ENCODE measurements at regions not wholly inside any gene's neighbourhood (a gene's known extent, or its start where the extent isn't known, plus 50 kb on each side); places are given as distances from the start of the nearest gene placed in this dataset.
"Not testable (repeated sequence)": the region's sequence is repeated elsewhere in the genome, so short reads cannot be mapped to it uniquely, and the experiment has no call there.

GRCh38 chr7:56366701-56367100 is 250.5 kb upstream of the NUPR2 start:
- H3K4me3 Mint-ChIP-seq; ATAC-seq (ENCODE audit: low read depth); H3K27me3 Mint-ChIP-seq; intact Hi-C loops (cut with micrococcal nuclease); H3K4me1 Mint-ChIP-seq; CTCF ChIA-PET; H3K36me3 Mint-ChIP-seq (ENCODE audit: low read depth); H3K9me3 Mint-ChIP-seq; POLR2A ChIA-PET; H3K27ac Mint-ChIP-seq; DNase-seq: not testable (repeated sequence)

- intact Hi-C loops (cut with micrococcal nuclease); POLR2A ChIA-PET; CTCF ChIA-PET: not testable (repeated sequence)
Observed at GRCh38 chr7:56352576-56352975, 236.4 kb upstream of the NUPR2 start.

GRCh38 chr7:56351181-56351580 is 235.0 kb upstream of the NUPR2 start:
- H3K36me3 Mint-ChIP-seq (ENCODE audit: low read depth); H3K27ac Mint-ChIP-seq; POLR2A ChIA-PET; ATAC-seq (ENCODE audit: low read depth); CTCF ChIA-PET; intact Hi-C loops (cut with micrococcal nuclease); H3K27me3 Mint-ChIP-seq; H3K4me3 Mint-ChIP-seq; H3K4me1 Mint-ChIP-seq; DNase-seq: not testable (repeated sequence)
- H3K9me3 Mint-ChIP-seq = peaks cover 13% of the 10 kb centered on the region

More at GRCh38 chr7:56352576-56352975, 236.4 kb upstream of the NUPR2 start:
- H3K27me3 Mint-ChIP-seq; DNase-seq; H3K4me1 Mint-ChIP-seq; H3K27ac Mint-ChIP-seq; H3K36me3 Mint-ChIP-seq (ENCODE audit: low read depth); ATAC-seq (ENCODE audit: low read depth); H3K4me3 Mint-ChIP-seq: not testable (repeated sequence)
- peaks cover 13% of the 10 kb centered on the region for H3K9me3 Mint-ChIP-seq

- DNase-seq; H3K4me1 Mint-ChIP-seq; H3K27ac Mint-ChIP-seq; POLR2A ChIA-PET; CTCF ChIA-PET; ATAC-seq (ENCODE audit: low read depth); H3K27me3 Mint-ChIP-seq; H3K9me3 Mint-ChIP-seq; H3K36me3 Mint-ChIP-seq (ENCODE audit: low read depth); intact Hi-C loops (cut with micrococcal nuclease); H3K4me3 Mint-ChIP-seq: not testable (repeated sequence)
Observed at GRCh38 chr7:56348311-56348710, 232.1 kb upstream of the NUPR2 start.

- ATAC-seq (ENCODE audit: low read depth); H3K27me3 Mint-ChIP-seq; H3K9me3 Mint-ChIP-seq; H3K27ac Mint-ChIP-seq; intact Hi-C loops (cut with micrococcal nuclease); POLR2A ChIA-PET; H3K4me1 Mint-ChIP-seq; DNase-seq; H3K36me3 Mint-ChIP-seq (ENCODE audit: low read depth); H3K4me3 Mint-ChIP-seq; CTCF ChIA-PET: not testable (repeated sequence)
Observed at GRCh38 chr7:56328327-56328726, 212.1 kb upstream of the NUPR2 start.

GRCh38 chr7:56290548-56290947 is 174.3 kb upstream of the NUPR2 start:
- POLR2A ChIA-PET = no interaction called here
- Mint-ChIP-seq H3K4me3 (no peak overlapping the region), H3K27me3 (no peaks in the 10 kb centered on the region), H3K4me1 (no peaks in the 10 kb centered on the region), H3K36me3 (ENCODE audit: low read depth) (no peaks in the 10 kb centered on the region), H3K9me3 (peaks cover 17% of the 10 kb centered on the region), H3K27ac (no peak overlapping the region)
- TF ChIP-seq CTCF (IDR thresholded peaks at IDR 0.05) = no peak
- CTCF ChIA-PET = no interaction called here
- ATAC-seq (ENCODE audit: low read depth) (no peak), DNase-seq (no peak)
- intact Hi-C loops (cut with micrococcal nuclease) = no loop called here

- no peak overlapping the region for H3K4me3 Mint-ChIP-seq
- no peak for ATAC-seq (ENCODE audit: low read depth)
- DNase-seq = no peak
- no peak overlapping the region for H3K27ac Mint-ChIP-seq
- peaks cover 16% of the 10 kb centered on the region for H3K9me3 Mint-ChIP-seq
- POLR2A ChIA-PET = no interaction called here
- no peak for TF ChIP-seq CTCF (IDR thresholded peaks at IDR 0.05)
- H3K27me3 Mint-ChIP-seq = no peaks in the 10 kb centered on the region
- intact Hi-C loops (cut with micrococcal nuclease) = no loop called here
- no peaks in the 10 kb centered on the region for H3K4me1 Mint-ChIP-seq
- CTCF ChIA-PET = no interaction called here
- H3K36me3 Mint-ChIP-seq (ENCODE audit: low read depth) = no peaks in the 10 kb centered on the region
Observed at GRCh38 chr7:56287429-56288138, 171.4 kb upstream of the NUPR2 start.

GRCh38 chr7:56256108-56256507 is 139.9 kb upstream of the NUPR2 start:
- Mint-ChIP-seq H3K9me3 (peaks cover 23% of the 10 kb centered on the region), H3K36me3 (ENCODE audit: low read depth) (no peaks in the 10 kb centered on the region), H3K27me3 (no peaks in the 10 kb centered on the region), H3K27ac (no peak overlapping the region), H3K4me3 (no peak overlapping the region), H3K4me1 (no peaks in the 10 kb centered on the region)
- no peak for TF ChIP-seq CTCF (IDR thresholded peaks at IDR 0.05)
- POLR2A ChIA-PET = no interaction called here
- DNase-seq = no peak
- no peak for ATAC-seq (ENCODE audit: low read depth)
- intact Hi-C loops (cut with micrococcal nuclease) = no loop called here
- CTCF ChIA-PET = no interaction called here

Data from activated B cell treated with CpG ODN at 0.5 μM for 24 hours (primary cell).